ENCODE measurements at regions not wholly inside any gene's neighbourhood (a gene's known extent, or its start where the extent isn't known, plus 50 kb on each side); places are given as distances from the start of the nearest gene placed in this dataset.

DNA sequence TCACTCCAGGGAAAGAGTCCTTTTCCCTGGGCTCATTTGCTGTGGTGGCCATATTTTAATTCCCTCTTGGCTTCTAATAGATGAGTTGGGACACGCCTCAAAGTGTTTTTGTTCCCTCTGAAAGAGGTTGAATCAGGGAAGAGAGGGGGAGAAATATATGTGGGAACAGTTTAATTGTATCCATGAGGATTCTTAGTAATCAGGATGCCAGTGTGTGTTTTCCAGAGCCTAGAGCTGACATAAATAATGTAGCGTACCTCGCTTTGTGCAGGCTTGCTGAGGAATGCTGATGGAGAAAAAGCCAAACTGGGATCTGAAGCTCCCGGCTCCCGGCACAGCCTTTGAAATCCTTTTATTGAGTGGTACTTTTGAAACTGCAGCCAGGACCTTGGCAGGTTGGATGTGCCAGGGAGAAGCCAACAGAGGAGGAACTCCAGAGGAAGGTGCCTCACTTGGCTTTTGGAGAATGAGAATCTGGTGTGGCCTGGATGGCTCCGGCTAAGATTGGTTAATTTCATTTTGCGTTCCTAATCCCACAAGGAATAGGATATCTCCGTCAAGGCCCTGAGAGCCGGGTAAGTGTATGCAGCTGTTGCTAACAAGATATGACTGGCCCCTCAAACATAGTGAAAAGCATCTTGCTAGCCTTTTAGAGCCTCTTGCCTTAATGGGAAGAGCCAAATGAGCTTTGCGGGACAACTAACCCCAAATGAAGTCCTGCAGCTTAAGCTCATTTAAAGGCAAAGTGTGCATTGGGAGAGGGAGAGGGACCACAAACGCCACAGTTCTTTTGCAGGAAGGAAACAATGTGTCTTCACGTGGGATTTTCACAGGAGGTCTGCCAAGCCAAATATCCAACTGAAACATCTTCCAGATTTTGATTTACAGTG is 471.1 kb upstream of the WWC1 start:
- DNase-seq (ENCODE audit: low read depth, low spot score) = no peak

DNA sequence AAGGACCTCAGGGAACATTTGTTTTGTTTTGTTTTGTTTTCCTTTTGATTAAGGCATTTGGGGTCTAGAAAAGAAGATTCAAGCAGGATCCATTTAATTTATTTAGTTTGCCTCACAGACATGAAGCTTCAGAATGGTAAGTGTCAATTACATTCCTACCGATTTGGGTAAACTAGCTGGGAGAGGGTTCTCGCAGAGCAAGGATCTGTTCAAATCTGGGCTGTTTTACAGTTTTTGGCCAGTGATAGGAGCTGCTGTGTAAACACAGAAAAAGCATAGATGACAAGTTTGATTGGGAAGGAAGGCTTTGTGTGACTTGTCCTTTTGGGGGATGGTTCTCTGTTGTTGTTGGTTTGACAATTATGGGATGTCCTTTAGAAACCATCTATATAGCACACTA is 470.3 kb upstream of the WWC1 start:
- no peak for DNase-seq (ENCODE audit: low read depth, low spot score)

DNA sequence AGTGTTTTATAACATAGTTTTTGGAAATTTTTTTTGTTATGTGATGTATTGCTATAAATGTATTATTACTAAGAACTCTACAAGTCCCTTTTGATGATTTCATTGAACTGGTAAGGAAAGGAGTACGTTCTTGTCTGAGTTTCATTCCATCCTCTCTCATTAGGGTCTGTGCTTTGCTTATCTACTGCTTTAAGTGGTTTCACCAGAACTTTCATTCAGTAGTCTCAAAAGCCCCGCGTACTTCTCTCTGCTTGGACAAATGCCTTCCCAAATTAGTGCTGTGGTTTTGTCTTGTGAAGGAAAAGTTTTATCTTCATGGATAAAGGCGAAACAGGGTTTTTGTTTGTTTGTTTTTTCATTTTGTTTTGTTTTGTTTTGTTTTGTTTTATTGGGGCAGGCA is 469.8 kb upstream of the WWC1 start:
- DNase-seq (ENCODE audit: low read depth, low spot score) = no peak

DNA sequence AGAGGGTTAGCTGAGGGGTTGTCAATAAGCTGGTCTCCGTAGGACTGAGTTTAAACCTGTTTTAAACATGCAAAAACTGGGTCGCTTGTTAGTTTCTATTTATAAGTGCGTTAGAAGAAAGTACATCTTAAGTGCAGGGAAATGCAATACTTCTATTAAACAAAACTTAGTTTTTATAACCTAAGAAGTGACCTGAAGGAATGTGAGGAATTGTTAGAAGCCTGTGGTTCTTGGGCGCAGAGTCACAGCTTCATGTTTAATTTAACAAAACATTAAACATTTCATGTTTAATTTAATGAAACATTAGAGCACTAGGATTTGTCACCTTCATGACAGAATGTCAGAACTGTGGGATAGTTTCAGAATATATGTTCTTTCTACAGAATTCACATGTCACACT is 469.2 kb upstream of the WWC1 start:
- no peak for DNase-seq (ENCODE audit: low read depth, low spot score)

DNA sequence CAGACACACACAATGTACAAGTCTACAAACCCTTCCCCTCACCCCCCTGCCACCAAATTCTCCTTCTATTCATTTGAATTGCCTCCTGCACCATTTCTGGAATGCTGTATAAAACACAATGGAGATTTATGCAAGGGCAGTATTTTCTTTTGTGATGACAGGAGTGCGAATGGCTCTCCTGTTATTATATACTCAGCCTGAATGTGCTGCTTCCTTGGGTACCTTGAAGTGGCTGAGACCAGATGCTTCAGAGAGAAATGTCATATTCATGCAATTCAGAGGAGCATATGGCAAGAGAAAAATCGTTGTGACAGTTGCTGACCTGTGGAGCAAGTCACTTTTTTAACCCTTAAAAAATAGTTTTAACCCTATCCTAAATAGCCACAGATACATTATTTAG is 468.0 kb upstream of the WWC1 start:
- DNase-seq (ENCODE audit: low read depth, low spot score) = no peak

DNA sequence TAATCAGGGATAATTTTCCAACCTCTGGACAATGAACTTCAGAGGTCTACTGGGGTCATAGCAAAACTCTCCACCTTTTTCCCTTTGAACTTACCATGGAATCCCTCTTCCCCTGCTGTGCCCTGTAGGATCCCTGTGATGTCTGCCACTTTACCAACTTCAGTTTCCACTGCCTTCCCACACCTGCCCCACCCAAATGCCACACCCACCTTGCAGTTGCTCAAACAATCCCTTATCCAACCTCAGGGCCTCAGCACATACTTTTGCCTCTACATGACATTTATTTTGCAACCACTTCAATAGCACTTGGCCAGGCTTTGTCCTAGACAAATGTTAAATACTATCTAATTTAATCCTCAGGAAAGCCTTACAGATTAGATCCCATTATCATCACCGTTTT is 463.7 kb upstream of the WWC1 start:
- DNase-seq (ENCODE audit: low read depth, low spot score) = no peak

DNA sequence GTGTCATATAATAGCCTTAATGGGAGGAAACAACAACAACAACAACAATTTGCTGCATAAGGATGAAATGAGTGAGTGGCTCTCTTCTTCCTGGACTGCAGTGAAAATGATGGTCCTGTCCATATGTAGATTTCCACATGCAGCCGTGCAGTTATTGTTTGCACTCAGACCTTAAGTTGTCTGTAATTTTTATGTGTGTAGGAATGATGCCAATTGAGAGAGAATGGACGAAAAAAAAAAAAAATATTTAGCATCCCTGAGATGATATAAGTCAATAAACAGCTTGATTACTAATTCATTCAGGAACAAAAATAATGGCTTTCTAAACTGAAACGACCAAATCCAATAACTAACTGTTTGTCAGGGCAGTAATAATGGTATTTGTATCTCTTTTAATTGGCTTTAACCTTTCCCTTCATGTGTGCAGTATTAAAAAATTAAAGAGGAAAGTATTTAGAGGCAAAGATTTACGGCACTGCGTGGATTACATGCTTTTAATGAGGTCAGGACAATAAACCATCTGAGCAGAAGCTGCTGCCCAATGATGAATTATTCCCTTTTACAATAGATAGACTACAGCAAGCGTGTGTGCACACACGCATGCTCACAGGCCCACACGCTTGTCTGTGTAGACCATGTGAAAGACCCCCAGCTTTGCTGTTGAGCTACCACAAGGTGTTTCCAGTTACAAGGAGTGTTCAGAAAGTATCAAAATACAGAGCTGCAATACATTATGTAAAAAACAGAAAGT is 459.5 kb upstream of the WWC1 start:
- no peak for DNase-seq (ENCODE audit: low read depth, low spot score)

DNA sequence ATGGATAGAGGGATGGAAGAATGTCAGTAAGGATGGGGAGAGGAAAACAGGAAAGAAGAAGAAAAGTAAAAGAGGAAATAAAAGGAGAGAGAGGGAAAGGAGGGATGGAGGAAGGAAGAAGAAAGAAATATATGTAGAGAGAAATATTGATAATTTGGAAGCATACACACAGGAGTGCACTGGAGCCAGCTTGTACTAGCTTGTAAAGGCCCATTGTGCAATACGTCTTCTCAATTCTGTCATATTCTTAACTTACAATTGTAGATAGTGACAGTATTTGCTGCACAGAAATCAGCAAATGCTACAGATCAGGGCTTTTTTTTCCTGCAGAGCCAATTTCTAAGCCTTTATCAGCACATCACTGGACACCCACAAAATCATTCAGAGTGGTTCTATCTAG is 458.8 kb upstream of the WWC1 start:
- DNase-seq (ENCODE audit: low read depth, low spot score) = no peak

DNA sequence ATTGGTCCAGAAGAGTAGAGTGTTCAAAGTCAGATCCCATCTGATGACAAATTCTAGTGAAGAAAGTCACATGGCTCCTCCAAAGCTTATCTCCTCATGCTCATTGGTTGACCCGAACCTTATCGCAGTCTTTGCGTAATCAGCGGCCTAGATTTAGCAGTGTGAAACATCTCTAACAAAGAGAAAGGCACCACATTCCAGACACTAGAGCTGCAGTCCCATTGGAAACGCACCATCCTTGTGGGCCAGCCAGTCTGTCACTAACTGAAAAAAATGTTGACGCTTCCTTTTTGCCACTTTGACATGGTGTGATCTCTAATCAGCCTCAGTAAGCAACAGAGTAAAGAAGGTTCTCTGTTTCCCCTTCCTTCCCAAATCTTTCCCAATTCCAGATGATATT is 458.0 kb upstream of the WWC1 start:
- DNase-seq (ENCODE audit: low read depth, low spot score) = no peak

DNA sequence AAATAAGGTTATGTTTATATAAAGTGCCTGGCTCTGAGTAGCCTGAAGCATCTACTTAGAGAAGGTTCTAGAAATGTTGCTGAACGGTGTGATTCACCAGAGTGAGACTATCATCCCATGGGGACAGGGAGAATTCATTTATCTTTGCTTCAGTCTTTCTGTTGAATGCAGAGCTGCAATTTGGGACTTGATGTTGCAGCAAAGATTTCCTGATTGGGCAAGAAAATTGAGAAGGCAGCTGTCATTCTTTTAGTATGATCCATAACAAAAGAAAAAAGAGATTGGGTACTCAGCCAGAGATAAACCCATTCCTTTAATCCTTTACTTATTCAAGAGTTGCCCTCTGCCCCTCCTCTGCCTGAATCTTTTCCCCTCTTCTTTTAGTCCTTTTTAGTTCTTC is 456.3 kb upstream of the WWC1 start:
- no peak for DNase-seq (ENCODE audit: low read depth, low spot score)

DNA sequence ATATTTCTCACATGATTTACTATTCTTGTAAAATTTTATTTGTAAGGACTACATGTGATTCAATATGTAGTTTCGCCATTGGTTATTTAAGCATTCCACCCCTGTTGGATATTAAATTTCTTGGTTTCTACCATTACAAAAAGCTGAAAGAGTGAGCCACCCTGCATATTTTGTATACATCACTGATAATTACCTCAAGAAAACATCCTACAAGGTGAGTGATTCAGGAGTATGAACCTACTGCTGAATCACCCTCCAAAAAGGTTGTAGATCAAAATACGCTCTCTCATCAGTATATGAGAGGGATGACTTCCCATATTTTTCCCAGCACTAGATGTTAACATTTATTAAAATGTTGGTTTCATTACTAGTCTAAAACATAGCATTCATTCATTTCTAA is 454.3 kb upstream of the WWC1 start:
- DNase-seq (ENCODE audit: low read depth, low spot score) = no peak

DNA sequence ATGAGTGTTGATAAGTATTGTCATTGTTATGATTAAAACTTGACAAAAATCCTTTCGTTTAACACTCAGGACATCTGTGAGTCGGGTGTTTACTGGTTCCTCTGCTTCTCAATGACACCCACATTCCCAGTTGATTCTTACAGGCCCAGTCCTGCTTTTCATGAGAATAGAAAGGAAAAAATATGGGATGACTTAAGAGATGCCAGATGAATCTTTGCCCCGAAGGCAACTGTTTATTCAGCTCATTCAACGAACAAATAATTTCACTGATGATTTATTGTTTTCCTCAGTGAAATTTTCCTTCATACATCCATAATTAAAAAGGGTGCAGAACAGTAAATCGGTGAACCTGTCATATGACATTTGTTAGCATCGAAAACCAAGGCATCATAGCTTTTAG is 452.4 kb upstream of the WWC1 start:
- DNase-seq (ENCODE audit: low read depth, low spot score) = no peak

DNA sequence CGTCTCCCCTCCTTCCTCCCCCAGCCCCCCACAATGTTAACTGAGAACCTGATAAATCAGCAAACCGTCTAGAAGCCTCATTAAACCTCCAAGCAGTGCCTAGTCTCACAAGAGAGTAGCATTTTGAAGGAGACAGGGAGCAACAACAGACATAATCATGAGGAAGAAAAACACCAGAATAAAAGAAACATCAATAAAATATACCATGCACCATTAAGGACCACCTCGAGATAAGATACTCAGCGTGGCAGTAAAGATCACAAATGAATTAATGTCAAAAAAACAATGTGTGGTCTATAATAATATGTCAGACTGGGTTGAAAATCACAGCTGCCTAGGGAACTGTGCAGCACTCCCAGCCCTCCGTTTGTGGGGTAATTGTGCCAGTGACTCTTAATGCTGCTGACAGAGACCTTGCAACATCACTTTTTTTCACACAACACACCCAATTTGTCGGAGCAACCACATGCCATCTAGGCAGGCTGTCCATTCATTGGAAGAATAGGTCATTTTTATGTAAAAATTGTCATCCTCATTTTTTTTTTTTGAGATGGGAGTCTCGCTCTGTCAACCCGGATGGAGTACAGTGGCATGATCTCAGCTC is 450.8 kb upstream of the WWC1 start:
- no peak for DNase-seq (ENCODE audit: low read depth, low spot score)

DNA sequence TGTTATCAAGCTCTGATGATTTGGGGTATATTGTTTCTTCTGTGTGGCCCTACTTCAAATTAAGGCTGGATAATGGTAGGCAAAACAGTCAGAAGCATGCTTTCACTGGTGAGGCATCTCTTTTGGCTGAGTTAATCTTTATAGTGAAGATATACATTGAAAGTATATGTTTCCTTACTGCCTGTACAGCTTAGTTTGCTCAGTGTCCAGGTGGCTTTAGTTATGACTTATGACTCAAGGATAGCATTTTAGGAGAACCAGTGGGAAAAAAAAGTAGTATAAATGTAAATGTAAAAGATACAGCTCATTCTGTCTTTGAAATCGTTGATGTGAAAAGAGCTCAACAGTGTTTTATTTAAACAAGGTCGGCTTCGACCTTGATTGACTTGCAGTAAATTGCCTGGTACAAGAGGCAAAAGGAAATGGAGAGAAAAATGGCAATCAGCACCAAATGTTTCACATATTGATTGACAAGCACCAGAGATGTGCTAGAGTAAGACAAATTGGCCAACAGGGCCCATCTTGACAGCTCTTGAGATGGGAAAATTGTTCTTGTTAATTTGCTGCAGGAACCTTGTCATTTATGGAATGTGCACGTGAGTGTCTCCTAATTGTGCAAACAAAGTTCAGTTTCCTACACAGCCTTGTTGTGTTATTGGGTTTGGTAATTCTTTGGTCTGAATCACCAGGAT is 447.4 kb upstream of the WWC1 start:
- no peak for DNase-seq (ENCODE audit: low read depth, low spot score)

DNA sequence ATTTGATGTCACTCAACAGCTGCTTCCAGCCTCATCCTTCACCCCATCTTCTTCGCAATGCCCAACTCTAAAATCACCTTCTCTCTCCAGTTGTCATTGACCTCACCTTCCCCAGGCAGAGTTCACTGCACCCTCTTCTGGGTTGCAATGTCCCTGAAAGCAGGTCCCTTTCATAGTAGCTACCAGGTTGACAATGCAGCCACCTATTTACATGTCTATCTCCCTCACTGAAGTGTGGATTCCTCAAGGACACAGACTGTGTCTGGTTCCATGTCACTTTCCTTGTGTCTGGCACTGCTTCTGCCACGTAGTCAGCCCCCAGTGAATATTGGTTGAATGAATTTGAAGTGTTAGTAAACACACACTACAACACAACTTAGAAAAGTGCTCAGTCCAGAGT is 445.5 kb upstream of the WWC1 start:
- DNase-seq (ENCODE audit: low read depth, low spot score) = no peak

DNA sequence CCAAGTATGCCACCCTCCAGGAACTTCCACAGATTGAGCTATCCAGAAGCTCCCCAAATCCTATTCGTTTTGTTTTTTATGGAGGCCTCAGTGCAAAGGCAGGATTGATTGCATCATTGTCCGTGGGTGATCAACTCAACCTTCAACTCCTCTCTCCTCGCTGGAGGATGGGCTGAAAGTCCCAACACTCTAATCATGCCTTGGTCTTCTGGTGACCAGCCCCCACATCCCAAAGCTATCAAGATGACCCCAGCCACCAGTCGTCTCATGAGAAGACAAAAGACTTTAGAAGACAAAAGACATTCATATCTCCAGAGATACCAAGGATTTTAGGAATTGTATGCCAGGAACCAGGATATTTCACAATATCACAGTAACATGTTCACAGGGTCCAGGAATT is 441.6 kb upstream of the WWC1 start:
- no peak for DNase-seq (ENCODE audit: low read depth, low spot score)

DNA sequence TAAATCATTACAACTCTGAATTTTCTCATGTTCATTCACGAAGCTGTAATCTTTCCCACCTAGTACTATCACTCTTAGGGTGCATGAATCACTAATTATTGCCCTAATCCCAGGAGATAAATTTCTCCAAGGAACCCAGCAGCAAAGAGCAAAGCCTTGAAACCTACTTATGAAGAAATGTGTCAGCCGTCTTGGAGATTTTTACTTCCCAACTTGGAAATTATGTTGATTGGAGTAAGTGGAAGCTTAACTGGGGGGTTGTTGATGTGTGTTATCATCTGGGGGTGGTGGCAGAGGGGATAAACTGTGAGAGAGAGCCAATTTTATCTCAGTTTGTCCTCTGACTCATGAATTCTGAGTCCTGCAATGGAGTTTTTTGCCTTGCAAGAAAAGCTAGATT is 440.5 kb upstream of the WWC1 start:
- DNase-seq (ENCODE audit: low read depth, low spot score) = no peak

DNA sequence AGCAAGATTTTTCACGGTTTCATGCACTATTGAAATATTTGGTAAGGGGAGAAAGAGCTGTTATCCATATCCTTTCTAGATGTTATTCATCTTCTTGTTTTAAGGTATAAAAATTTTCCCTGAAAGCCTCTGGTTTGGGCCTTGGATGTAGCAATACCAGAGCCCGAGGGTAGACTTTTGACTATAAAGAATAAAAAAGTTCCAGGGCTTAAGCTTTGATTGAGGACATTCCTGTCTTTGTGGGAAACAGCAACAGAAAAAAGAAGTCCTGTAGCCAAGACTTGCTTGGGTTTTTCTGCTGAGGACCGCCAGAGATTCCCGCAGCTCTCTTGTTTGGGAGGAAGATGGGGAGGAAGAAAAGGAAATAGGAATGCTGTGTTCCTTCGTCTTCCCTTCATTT is 440.0 kb upstream of the WWC1 start:
- DNase-seq (ENCODE audit: low read depth, low spot score) = no peak

DNA sequence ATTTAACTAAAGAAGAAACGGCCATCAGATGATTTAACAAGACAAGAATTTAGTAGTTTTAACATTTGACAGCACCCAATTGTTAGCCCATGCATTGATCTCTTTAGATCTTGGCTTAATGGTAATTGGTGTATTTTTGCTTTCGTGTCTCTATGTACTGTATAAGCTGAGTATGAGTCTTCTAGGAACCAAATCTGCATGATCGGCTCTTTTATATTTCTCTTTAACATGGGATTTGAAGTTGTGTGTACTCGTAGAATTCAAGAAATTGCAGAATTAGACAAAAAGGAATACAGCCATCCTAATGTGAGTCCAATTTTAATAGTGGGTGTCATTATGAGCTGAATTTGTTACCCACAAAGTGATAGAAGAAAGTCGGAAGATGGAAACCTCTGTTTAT is 438.9 kb upstream of the WWC1 start:
- DNase-seq (ENCODE audit: low read depth, low spot score) = no peak

DNA sequence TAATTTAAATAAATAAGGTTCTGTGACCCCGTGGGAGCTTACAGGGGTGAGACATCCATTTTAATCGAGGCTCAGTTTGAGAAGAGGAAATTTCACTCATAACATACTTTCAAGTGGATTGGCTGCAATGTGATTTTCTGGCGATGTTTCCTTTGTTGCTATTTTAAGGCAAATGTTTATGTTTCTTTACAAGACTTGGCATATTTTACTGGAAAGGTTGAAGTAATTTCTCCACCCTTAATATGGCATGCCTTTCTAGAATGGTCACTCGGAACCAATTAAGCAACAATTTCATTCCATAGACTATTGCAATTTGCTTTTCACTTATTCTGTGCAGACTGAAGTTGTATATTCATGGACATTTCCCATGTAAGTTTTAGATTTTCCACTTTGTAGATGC is 438.0 kb upstream of the WWC1 start:
- no peak for DNase-seq (ENCODE audit: low read depth, low spot score)

DNA sequence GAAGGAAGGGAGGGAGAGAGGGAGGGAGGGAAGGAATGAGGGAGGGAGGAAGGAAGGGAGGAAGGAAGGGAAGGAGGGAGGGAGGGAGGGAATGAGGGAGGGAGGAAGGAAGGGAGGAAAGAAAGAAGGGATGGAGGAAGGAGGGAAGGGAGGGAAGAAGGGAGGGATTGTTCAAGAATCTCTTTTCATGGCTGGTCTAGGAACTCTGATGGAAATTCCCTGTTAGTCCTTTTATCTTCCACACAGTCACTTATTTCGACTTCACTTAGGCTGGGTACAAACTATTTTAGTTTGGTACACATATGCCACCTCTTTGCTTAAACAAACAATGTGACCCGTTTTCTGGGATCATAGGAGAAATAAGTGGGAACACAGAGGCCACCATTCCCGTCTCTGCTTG is 435.6 kb upstream of the WWC1 start:
- no peak for DNase-seq (ENCODE audit: low read depth, low spot score)

DNA sequence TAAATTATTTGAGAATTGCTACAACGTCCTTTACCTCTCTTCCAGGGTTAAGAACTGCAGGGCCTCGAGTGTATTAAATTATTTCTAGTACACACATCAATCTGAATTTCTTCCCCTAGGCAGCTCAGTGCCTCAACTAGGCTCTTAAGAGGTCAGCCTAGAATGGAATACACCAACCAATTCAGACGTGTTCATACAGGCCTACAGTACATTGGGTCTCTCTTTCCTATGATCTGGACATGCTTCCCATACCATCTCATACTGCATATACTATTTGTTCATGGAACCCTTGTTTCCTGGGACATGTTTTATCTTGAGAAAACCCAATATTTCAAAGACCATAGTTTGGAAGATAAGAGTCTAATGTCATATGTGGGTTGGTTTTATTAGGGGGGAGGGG is 434.1 kb upstream of the WWC1 start:
- no peak for DNase-seq (ENCODE audit: low read depth, low spot score)

Data from pulmonary artery endothelial cell (primary cell).